PC-3 (cell line): ENCODE measurements at regions not wholly inside any gene's neighbourhood (a gene's known extent, or its start where the extent isn't known, plus 50 kb on each side); places are given as distances from the start of the nearest gene placed in this dataset.

ENCODE experiments used
- CTCF ChIP-seq: fragments of 300-600 bp; sonication (generic); conservative IDR thresholded peaks from 2 replicates; pipeline ENCODE4 v1.5.1; 2017; ENCODE audit warnings: antibody characterized with exemption, low read depth, mild to moderate bottlenecking, low read length
- EZH2phosphoT487 ChIP-seq: fragments of 300-600 bp; sonication (generic); IDR thresholded peaks from 2 replicates; pipeline ENCODE4 v1.6.1; 2018; ENCODE audit warnings: mild to moderate bottlenecking, antibody characterized with exemption, low read length, borderline replicate concordance

DNA sequence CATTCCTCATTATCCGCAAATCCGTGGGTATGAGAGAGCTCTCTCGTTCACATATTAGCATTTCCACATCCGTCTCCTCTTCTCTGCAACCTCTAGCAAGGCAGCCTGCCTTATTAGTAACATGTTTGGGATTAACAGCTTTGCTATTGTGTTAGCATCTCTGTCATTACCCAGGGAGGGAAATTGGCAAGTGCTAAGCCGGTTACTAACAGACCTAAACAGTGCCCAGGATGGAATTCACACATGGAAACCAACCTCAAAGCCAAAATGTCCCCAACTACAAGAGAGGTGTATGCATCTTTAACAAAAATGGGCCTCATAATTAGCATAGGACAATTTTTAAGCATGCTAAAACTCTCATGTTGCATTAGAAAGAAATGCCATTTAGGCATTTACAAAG, 309.0 kb upstream of the MEIS1 start:
- TF ChIP-seq CTCF (no peak), EZH2phosphoT487 (no peak)
